GM12873 (cell line): ENCODE measurements at regions not wholly inside any gene's neighbourhood (a gene's known extent, or its start where the extent isn't known, plus 50 kb on each side); places are given as distances from the start of the nearest gene placed in this dataset.

Experiments
- CTCF ChIP-seq: IDR thresholded peaks from 2 replicates; pipeline ENCODE4 v1.5.1; 2012; ENCODE audit warnings: low read depth, mild to moderate bottlenecking, moderate library complexity, low read length, control low read depth; ENCODE audit not compliant: insufficient read depth; ENCODE audit errors: missing control alignments

DNA sequence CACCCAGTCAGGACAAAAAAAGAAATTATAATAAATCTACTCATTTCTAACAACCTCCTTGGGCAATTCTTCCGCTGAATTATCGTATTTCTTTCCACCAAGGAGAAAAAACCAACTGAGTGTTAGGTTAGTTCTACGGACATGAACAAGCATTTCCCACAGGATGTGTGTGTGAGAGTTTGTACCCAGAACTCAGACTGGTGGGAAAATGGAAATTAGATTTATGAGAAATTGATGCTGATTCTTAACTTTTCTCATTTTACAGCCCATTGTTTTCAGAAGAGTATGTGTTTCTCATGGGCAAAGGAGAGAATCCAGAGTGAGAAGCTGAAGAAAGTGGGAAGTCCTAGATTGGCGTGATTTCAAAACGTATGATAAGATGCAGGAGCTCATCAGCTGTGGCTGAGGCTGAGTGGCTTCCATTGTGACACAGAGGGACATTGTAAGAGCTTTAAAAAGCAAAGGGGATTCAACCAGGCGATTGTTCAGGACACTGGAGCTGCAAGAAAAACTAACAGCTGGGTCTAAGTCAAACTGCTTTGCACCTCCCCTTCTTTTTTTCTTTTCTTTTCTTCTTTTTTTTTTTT lies 184.7 kb upstream of the ARGLU1 start:
- no peak for TF ChIP-seq CTCF

DNA sequence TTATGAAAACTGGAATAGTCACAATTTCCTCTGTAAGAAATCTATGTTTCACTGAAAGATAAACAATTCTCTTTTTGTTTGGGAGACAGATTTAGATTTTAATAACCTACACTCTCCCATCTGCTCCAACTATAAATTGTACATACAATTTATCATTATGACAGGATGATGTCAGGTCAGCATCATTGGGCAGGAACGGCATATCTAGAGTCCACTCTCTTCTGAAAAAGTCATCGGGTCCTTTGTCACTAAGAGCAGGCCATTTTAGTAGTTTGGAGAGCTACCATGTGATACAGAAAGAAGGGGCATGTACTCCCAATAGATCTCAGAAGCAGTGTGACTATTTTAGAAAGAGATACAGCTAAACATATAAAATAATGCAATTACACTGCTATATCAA lies 180.8 kb upstream of the ARGLU1 start:
- TF ChIP-seq CTCF: no peak

DNA sequence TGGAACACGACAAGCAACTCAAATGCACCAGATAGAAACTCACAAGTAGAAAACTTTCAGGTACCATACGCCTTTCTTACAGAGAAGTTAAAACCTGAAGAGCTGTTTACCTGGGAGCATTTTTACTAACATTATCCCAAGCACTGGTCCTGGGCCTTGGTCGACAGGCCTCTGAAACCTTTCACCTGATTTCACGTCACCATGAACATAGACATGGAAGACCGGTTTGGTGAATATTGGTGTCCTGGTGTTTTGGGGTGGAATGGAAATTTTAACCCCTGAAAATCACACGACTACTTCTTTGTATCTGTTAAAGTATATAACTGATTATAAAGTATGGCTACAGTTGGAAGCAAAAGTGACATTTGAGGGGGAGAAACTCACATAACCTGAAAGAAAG lies 176.6 kb upstream of the ARGLU1 start:
- TF ChIP-seq CTCF: no peak

DNA sequence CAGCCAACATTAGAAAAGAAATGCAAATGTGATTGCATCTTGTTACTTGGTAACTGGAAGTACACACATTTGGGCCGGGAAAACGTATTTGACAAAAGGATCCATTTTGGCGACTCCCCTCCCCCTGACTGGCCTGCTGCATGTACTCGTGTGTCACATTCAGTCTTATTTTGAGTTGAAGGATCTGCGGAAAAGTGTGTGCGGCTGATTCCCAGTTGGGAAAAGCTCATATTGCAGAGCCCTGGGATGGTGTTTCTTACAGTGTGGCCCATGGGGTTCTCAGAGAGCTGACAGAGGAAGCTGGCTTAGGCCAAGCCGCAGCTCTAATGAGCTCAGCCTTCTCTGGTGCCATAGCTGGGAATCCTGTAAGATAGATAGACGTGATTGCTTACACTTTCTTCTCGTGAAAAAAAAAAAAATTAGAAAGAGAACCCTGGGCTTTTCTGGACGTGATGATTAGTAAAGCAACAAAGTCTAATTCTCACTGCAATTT lies 170.3 kb upstream of the ARGLU1 start:
- TF ChIP-seq CTCF: no peak

- TF ChIP-seq CTCF: no peak
These were observed 169.0 kb upstream of the ARGLU1 start for GRCh38 chr13:106736941-106737340.

DNA sequence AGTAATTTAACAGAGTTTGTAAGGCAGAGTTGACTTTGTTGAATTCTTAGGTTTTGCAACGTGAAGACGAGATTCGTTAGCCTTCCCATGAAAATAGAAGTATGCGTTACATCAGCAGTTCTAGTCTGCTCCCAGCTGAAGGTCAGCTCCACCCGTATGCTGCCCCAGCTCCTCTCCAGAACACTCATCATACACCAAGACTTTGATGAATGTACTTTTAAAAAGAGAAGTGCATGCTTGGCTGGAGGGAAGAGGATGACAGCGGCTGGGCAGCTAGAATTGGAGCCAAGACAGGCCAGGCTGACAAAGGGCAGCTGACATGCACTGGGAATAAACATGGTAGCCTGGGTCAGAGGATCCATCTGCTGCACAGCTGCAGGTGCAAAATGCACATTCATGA lies 166.3 kb upstream of the ARGLU1 start:
- TF ChIP-seq CTCF: no peak

DNA sequence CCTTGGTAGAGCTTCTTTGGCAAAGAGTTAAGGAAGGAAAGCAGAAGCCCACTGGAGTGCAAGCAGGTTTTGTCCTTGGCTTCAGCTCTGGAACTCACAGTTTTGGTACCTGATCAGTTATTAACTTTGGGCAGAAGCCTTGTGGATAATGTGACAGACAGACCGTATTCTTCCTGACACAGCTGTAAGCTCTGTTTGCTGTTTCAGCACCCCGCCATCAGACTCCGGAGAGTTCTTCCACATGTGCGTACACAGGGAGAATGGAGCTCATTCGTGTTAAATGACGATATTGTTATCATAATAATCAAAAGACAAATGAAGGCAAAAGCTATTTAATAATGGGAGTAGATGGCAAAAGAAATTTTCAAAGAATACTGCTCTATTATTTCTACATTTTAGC lies 155.1 kb upstream of the ARGLU1 start:
- TF ChIP-seq CTCF: no peak
